Loucy (cell line): ENCODE measurements at regions not wholly inside any gene's neighbourhood (a gene's known extent, or its start where the extent isn't known, plus 50 kb on each side); places are given as distances from the start of the nearest gene placed in this dataset.

Source experiments
- H2AFZ ChIP-seq: fragments of 200-600 bp; sonication (generic); 2 replicates; pipeline ENCODE4 v1.6.0; 2016; ENCODE audit warnings: antibody characterized with exemption, mild to moderate bottlenecking, low read length, moderate library complexity
- H3F3A ChIP-seq: fragments of 200-600 bp; 2 replicates; pipeline ENCODE4 v1.6.0; 2016; ENCODE audit warnings: antibody characterized with exemption, low read depth, mild to moderate bottlenecking
- H3K27me3 ChIP-seq: fragments of 200-600 bp; sonication (generic); 2 replicates; pipeline ENCODE4 v1.6.1; 2014; ENCODE audit warnings: low read length, mild to moderate bottlenecking; ENCODE audit not compliant: insufficient read depth, poor library complexity, severe bottlenecking
- H3K36me3 ChIP-seq: fragments of 200-600 bp; sonication (generic); 2 replicates; pipeline ENCODE4 v1.6.1; 2016; ENCODE audit warnings: low read length; ENCODE audit not compliant: insufficient read depth
- H3K4me1 ChIP-seq: fragments of 200-600 bp; sonication (generic); 2 replicates; pipeline ENCODE4 v1.5.1; 2014; ENCODE audit warnings: low read length, mild to moderate bottlenecking; ENCODE audit not compliant: insufficient read depth, poor library complexity, severe bottlenecking
- H3K4me2 ChIP-seq: fragments of 200-600 bp; sonication (generic); 2 replicates; pipeline ENCODE4 v1.6.0; 2014; ENCODE audit warnings: antibody characterized with exemption, low read length, low read depth, mild to moderate bottlenecking; ENCODE audit not compliant: poor library complexity, severe bottlenecking
- H3K4me3 ChIP-seq: fragments of 200-600 bp; sonication (generic); 2 replicates; pipeline ENCODE4 v1.5.1; 2014; ENCODE audit warnings: low read length, mild to moderate bottlenecking, mixed read lengths; ENCODE audit not compliant: poor library complexity, severe bottlenecking
- H3K79me2 ChIP-seq: fragments of 200-600 bp; sonication (generic); 2 replicates; pipeline ENCODE4 v1.6.1; 2014; ENCODE audit warnings: low read length; ENCODE audit not compliant: insufficient read depth
- H3K9ac ChIP-seq: fragments of 200-600 bp; sonication (generic); 2 replicates; pipeline ENCODE4 v1.6.0; 2014; ENCODE audit warnings: mild to moderate bottlenecking, low read depth, low read length, moderate library complexity; ENCODE audit not compliant: poor library complexity, severe bottlenecking
- H3K9me2 ChIP-seq: fragments of 200-600 bp; sonication (generic); replicated peaks from 2 replicates; pipeline ENCODE4 v1.6.1; 2016; ENCODE audit warnings: low read depth, low read length, mixed read lengths
- H3K9me3 ChIP-seq: fragments of 200-600 bp; sonication (generic); 2 replicates; pipeline ENCODE4 v1.6.1; 2014; ENCODE audit warnings: mild to moderate bottlenecking, antibody characterized with exemption, low read length, low read depth; ENCODE audit not compliant: insufficient read depth
- H4K20me1 ChIP-seq: fragments of 200-600 bp; sonication (generic); 2 replicates; pipeline ENCODE4 v1.6.0; 2014; ENCODE audit warnings: antibody characterized with exemption, low read length, mild to moderate bottlenecking; ENCODE audit not compliant: insufficient read depth, poor library complexity, severe bottlenecking
- CTCF ChIP-seq: fragments of 200-600 bp; sonication (generic); conservative IDR thresholded peaks from 2 replicates; pipeline ENCODE4 v1.5.1; 2014; ENCODE audit warnings: mild to moderate bottlenecking, antibody characterized with exemption, low read length
- EZH2phosphoT487 ChIP-seq: fragments of 200-600 bp; IDR thresholded peaks from 2 replicates; pipeline ENCODE4 v1.6.1; 2018; ENCODE audit warnings: antibody characterized with exemption, mild to moderate bottlenecking, moderate library complexity, borderline replicate concordance

- Histone ChIP-seq H4K20me1 (no peaks in the 10 kb centered on the region), H3K9me3 (no peaks in the 10 kb centered on the region), H2AFZ (no peak overlapping the region), H3K9me2 (no peaks in the 10 kb centered on the region), H3K4me3 (no peak overlapping the region), H3K4me1 (no peaks in the 10 kb centered on the region), H3F3A (no peaks in the 10 kb centered on the region), H3K4me2 (no peak overlapping the region), H3K79me2 (no peaks in the 10 kb centered on the region), H3K36me3 (no peaks in the 10 kb centered on the region), H3K9ac (no peak overlapping the region), H3K27me3 (no peaks in the 10 kb centered on the region)
- no peak for TF ChIP-seq EZH2phosphoT487
- no peak for TF ChIP-seq CTCF
Observed at GRCh38 chr3:82137050-82137449, 375.6 kb upstream of the GBE1 start.

DNA sequence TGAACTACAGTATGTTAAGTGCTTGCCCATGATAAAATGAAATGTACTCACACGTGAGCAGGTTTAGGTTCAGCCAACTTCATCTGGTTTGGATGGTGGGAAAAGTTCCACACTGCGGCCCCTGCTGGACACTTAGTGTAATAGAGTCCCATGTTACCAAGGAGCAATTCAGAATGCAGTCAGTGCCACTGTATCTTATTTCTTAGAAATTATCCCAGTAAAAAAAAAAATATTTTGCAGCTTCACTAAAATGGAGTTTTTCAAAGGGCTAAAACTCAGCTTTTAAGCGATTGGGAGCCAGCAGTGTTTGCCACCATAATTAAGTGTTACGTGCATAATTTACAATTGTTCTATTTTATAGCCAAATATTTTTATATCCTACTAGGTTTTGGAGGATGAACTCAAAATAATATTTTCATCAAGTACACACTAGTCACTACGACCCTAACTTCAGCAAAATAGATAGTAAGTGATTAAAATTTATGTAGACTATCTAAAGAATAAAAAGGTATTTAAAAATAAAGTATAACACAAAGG, 371.7 kb upstream of the GBE1 start:
- H3K36me3 ChIP-seq: no peaks in the 10 kb centered on the region
- H3K4me2 ChIP-seq: no peak overlapping the region
- no peak overlapping the region for H3K9ac ChIP-seq
- H3K4me1 ChIP-seq: no peaks in the 10 kb centered on the region
- no peaks in the 10 kb centered on the region for H3K79me2 ChIP-seq
- H3K9me3 ChIP-seq: no peaks in the 10 kb centered on the region
- H3F3A ChIP-seq: no peaks in the 10 kb centered on the region
- TF ChIP-seq EZH2phosphoT487 (no peak), CTCF (peak; percentile 90)
- no peak overlapping the region for H3K4me3 ChIP-seq
- H3K9me2 ChIP-seq: no peaks in the 10 kb centered on the region
- no peaks in the 10 kb centered on the region for H3K27me3 ChIP-seq
- H2AFZ ChIP-seq: no peak overlapping the region
- no peaks in the 10 kb centered on the region for H4K20me1 ChIP-seq

- no peaks in the 10 kb centered on the region for H3K9me3 ChIP-seq
- H3K4me3 ChIP-seq: no peak overlapping the region
- no peaks in the 10 kb centered on the region for H3K79me2 ChIP-seq
- no peaks in the 10 kb centered on the region for H4K20me1 ChIP-seq
- no peaks in the 10 kb centered on the region for H3K9me2 ChIP-seq
- no peaks in the 10 kb centered on the region for H3K4me1 ChIP-seq
- no peak for TF ChIP-seq CTCF
- no peak for TF ChIP-seq EZH2phosphoT487
- no peaks in the 10 kb centered on the region for H3F3A ChIP-seq
- H3K27me3 ChIP-seq: no peaks in the 10 kb centered on the region
- no peak overlapping the region for H3K9ac ChIP-seq
- no peaks in the 10 kb centered on the region for H3K36me3 ChIP-seq
- no peak overlapping the region for H2AFZ ChIP-seq
- H3K4me2 ChIP-seq: no peak overlapping the region
Observed at GRCh38 chr3:82132210-82133069, 371.0 kb upstream of the GBE1 start.
